Activated gamma-delta T cell treated with anti-CD3 and anti-CD28 coated beads, Interleukin-2, amount 50 U/mL, for 16 hours (primary cell): ENCODE measurements at regions not wholly inside any gene's neighbourhood (a gene's known extent, or its start where the extent isn't known, plus 50 kb on each side); places are given as distances from the start of the nearest gene placed in this dataset.

ENCODE experiments used
- DNase-seq: peaks from one replicate; pipeline ENCODE4 v3.0.0-alpha.2; 2020; ENCODE audit warnings: low read depth

- no peak for DNase-seq
Measured at GRCh38 chr5:165928971-165929370, 2362.5 kb upstream of the WWC1 start.

GRCh38 chr5:165940541-165940940 lies 2350.9 kb upstream of the WWC1 start:
- DNase-seq: no peak

- DNase-seq: no peak
Measured at GRCh38 chr5:165956854-165957253, 2334.6 kb upstream of the WWC1 start.

- DNase-seq: no peak
Measured at GRCh38 chr5:165981671-165982070, 2309.8 kb upstream of the WWC1 start.

- DNase-seq: no peak
Measured at GRCh38 chr5:165996201-165996875, 2295.1 kb upstream of the WWC1 start.

GRCh38 chr5:165999693-166000320 lies 2291.6 kb upstream of the WWC1 start:
- no peak for DNase-seq

GRCh38 chr5:166004006-166004405 lies 2287.4 kb upstream of the WWC1 start:
- no peak for DNase-seq

- DNase-seq: no peak
Measured at GRCh38 chr5:166013415-166013814, 2278.0 kb upstream of the WWC1 start.

- DNase-seq: no peak
Measured at GRCh38 chr5:166014256-166014655, 2277.2 kb upstream of the WWC1 start.

- no peak for DNase-seq
Measured at GRCh38 chr5:166018716-166019115, 2272.7 kb upstream of the WWC1 start.

GRCh38 chr5:166022065-166022464 lies 2269.4 kb upstream of the WWC1 start:
- no peak for DNase-seq

GRCh38 chr5:166024970-166025369 lies 2266.5 kb upstream of the WWC1 start:
- no peak for DNase-seq

GRCh38 chr5:166027582-166027981 lies 2263.9 kb upstream of the WWC1 start:
- no peak for DNase-seq

GRCh38 chr5:166031926-166032325 lies 2259.5 kb upstream of the WWC1 start:
- no peak for DNase-seq

- DNase-seq: no peak
Measured at GRCh38 chr5:166032601-166033000, 2258.8 kb upstream of the WWC1 start.

- DNase-seq: no peak
Measured at GRCh38 chr5:166045961-166046360, 2245.5 kb upstream of the WWC1 start.

GRCh38 chr5:166046956-166047355 lies 2244.5 kb upstream of the WWC1 start:
- DNase-seq: no peak

- no peak for DNase-seq
Measured at GRCh38 chr5:166050531-166050930, 2240.9 kb upstream of the WWC1 start.

- DNase-seq: no peak
Measured at GRCh38 chr5:166058660-166059059, 2232.8 kb upstream of the WWC1 start.

- no peak for DNase-seq
Measured at GRCh38 chr5:166062094-166062493, 2229.4 kb upstream of the WWC1 start.

- DNase-seq: no peak
Measured at GRCh38 chr5:166062719-166063118, 2228.7 kb upstream of the WWC1 start.

GRCh38 chr5:166063261-166063660 lies 2228.2 kb upstream of the WWC1 start:
- DNase-seq: no peak

GRCh38 chr5:166068547-166069335 lies 2222.7 kb upstream of the WWC1 start:
- no peak for DNase-seq
